SK-N-SH treated with all-trans-retinoic acid at 6 μM for 48 hours (cell line): ENCODE measurements at regions not wholly inside any gene's neighbourhood (a gene's known extent, or its start where the extent isn't known, plus 50 kb on each side); places are given as distances from the start of the nearest gene placed in this dataset.

ENCODE experiments used
- GLIS3 ChIP-seq: fragments of 250-450 bp; sonication (Bioruptor Pico); IDR thresholded peaks from 2 replicates; pipeline ENCODE4 v1.5.0; 2020; ENCODE audit warnings: mild to moderate bottlenecking, moderate library complexity
- SNAI2 ChIP-seq: fragments of 250-450 bp; sonication (Bioruptor Pico); IDR thresholded peaks from 2 replicates; pipeline ENCODE4 v1.5.0; 2020; ENCODE audit warnings: mild to moderate bottlenecking, moderate library complexity
- ZC3H10 ChIP-seq: fragments of 250-450 bp; sonication (Bioruptor Pico); IDR thresholded peaks from 2 replicates; pipeline ENCODE4 v1.5.1; 2021; ENCODE audit warnings: mild to moderate bottlenecking, moderate library complexity
- ZFP3 ChIP-seq: fragments of 250-450 bp; sonication (Bioruptor Pico); IDR thresholded peaks from 2 replicates; pipeline ENCODE4 v1.5.0; 2020; ENCODE audit warnings: mild to moderate bottlenecking, moderate library complexity
- ZFP30 ChIP-seq: fragments of 450-650 bp; formaldehyde crosslinking; IDR thresholded peaks from 2 replicates; pipeline ENCODE4 v1.5.0; 2022; ENCODE audit warnings: mild to moderate bottlenecking, moderate library complexity
- TF ChIP-seq, protein P1 (sequence below): fragments of 250-450 bp; sonication (Bioruptor Pico); IDR thresholded peaks from 2 replicates; pipeline ENCODE4 v1.5.1; 2020; ENCODE audit warnings: low read depth, mild to moderate bottlenecking, moderate library complexity

DNA sequence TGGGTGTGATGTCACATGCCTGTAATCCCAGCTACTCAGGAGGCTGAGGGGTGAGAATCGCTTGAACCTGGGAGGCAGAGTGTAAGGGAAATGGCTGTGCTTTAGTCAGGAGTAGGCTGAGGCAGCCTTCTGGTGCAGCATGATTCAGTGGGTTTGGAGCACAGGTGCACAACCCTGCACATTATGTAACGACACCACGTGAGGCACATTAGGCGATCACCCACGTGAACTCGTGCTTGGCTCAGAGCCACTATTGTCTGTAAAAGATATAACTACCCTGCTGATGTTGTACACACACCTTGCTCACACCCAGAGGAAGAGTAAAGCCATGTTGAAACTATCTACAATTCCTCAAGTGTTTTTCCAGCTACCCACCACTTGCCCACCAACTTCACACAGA is 54.8 kb upstream of the ZC3H15 start:
- TF ChIP-seq, protein P1, sequence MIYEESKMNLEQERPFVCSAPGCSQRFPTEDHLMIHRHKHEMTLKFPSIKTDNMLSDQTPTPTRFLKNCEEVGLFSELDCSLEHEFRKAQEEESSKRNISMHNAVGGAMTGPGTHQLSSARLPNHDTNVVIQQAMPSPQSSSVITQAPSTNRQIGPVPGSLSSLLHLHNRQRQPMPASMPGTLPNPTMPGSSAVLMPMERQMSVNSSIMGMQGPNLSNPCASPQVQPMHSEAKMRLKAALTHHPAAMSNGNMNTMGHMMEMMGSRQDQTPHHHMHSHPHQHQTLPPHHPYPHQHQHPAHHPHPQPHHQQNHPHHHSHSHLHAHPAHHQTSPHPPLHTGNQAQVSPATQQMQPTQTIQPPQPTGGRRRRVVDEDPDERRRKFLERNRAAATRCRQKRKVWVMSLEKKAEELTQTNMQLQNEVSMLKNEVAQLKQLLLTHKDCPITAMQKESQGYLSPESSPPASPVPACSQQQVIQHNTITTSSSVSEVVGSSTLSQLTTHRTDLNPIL, result no peak
- TF ChIP-seq ZC3H10 (CRISPR knock-in tag) (no peak), GLIS3 (CRISPR knock-in tag) (no peak), ZFP3 (CRISPR knock-in tag) (no peak), ZFP30 (CRISPR knock-in tag) (no peak), SNAI2 (CRISPR knock-in tag) (no peak)
